Astrocyte (in vitro differentiated cells and primary cell): ENCODE measurements at regions not wholly inside any gene's neighbourhood (a gene's known extent, or its start where the extent isn't known, plus 50 kb on each side); places are given as distances from the start of the nearest gene placed in this dataset.

Experiments
- DNase-seq: peaks from one replicate; pipeline ENCODE4 v3.0.0-alpha.2; 2010; ENCODE audit warnings: low read depth
- FAIRE-seq: peaks from 2 replicates; lab custom pipeline; 2011; peaks lifted over from hg19 to GRCh38; lab: Jason Lieb, UNC
- H2AFZ ChIP-seq: 2 replicates; pipeline ENCODE4 v1.6.0; 2012; ENCODE audit warnings: low read depth, low read length, inconsistent platforms
- H3K27ac ChIP-seq: 2 replicates; pipeline ENCODE4 v1.5.1; 2011; ENCODE audit warnings: low read depth, low read length, inconsistent platforms
- H3K27me3 ChIP-seq: 2 replicates; pipeline ENCODE4 v1.6.0; 2011; ENCODE audit warnings: low read length, inconsistent platforms; ENCODE audit not compliant: insufficient read depth
- H3K36me3 ChIP-seq: 2 replicates; pipeline ENCODE4 v1.5.1; 2011; ENCODE audit warnings: low read length, inconsistent platforms; ENCODE audit not compliant: insufficient read depth
- H3K4me1 ChIP-seq: 2 replicates; pipeline ENCODE4 v1.5.1; 2011; ENCODE audit warnings: low read length, inconsistent platforms; ENCODE audit not compliant: insufficient read depth
- H3K4me2 ChIP-seq: 2 replicates; pipeline ENCODE4 v1.6.0; 2012; ENCODE audit warnings: low read length, inconsistent platforms
- H3K4me3 ChIP-seq: 2 replicates; pipeline ENCODE4 v1.5.1; 2011; ENCODE audit warnings: low read depth, mild to moderate bottlenecking, low read length, inconsistent platforms; ENCODE audit not compliant: insufficient read depth
- H3K79me2 ChIP-seq: 2 replicates; pipeline ENCODE4 v1.6.0; 2012; ENCODE audit warnings: mild to moderate bottlenecking, low read length, inconsistent platforms; ENCODE audit not compliant: insufficient read depth
- H3K9ac ChIP-seq: 2 replicates; pipeline ENCODE4 v1.6.0; 2012; ENCODE audit warnings: mild to moderate bottlenecking, low read length, inconsistent platforms
- H3K9me3 ChIP-seq: 2 replicates; pipeline ENCODE4 v1.5.1; 2012; ENCODE audit warnings: low read depth, mild to moderate bottlenecking, low read length, inconsistent platforms; ENCODE audit not compliant: insufficient read depth
- H4K20me1 ChIP-seq: 2 replicates; pipeline ENCODE4 v1.6.0; 2012; ENCODE audit warnings: low read length, inconsistent platforms; ENCODE audit not compliant: insufficient read depth
- H3K27ac Mint-ChIP-seq: one replicate; pipeline ENCODE4 v1.8.0; 2021; ENCODE audit warnings: mild to moderate bottlenecking, mixed read lengths; ENCODE audit not compliant: unreplicated experiment
- H3K27me3 Mint-ChIP-seq: one replicate; pipeline ENCODE4 v1.8.0; 2021; ENCODE audit warnings: low read depth, mixed read lengths; ENCODE audit not compliant: unreplicated experiment
- H3K36me3 Mint-ChIP-seq: one replicate; pipeline ENCODE4 v1.8.0; 2021; ENCODE audit warnings: low read depth, mixed read lengths; ENCODE audit not compliant: unreplicated experiment
- H3K4me1 Mint-ChIP-seq: one replicate; pipeline ENCODE4 v1.8.0; 2021; ENCODE audit warnings: low read depth, mixed read lengths; ENCODE audit not compliant: unreplicated experiment
- H3K4me3 Mint-ChIP-seq: one replicate; pipeline ENCODE4 v1.8.0; 2021; ENCODE audit warnings: mild to moderate bottlenecking, moderate library complexity, mixed read lengths; ENCODE audit not compliant: unreplicated experiment
- H3K9me3 Mint-ChIP-seq: one replicate; pipeline ENCODE4 v1.8.0; 2021; ENCODE audit warnings: mild to moderate bottlenecking, mixed read lengths; ENCODE audit not compliant: unreplicated experiment
- EZH2 ChIP-seq: IDR thresholded peaks from 2 replicates; pipeline ENCODE4 v1.6.1; 2012; ENCODE audit warnings: mild to moderate bottlenecking, low read length, inconsistent platforms; ENCODE audit not compliant: insufficient read depth
- TF ChIP-seq, protein P1 (sequence below): IDR thresholded peaks from 2 replicates; pipeline ENCODE4 v1.5.1; 2011; ENCODE audit warnings: low read depth, mild to moderate bottlenecking, inconsistent platforms, low read length, moderate library complexity; ENCODE audit not compliant: insufficient read depth

DNA sequence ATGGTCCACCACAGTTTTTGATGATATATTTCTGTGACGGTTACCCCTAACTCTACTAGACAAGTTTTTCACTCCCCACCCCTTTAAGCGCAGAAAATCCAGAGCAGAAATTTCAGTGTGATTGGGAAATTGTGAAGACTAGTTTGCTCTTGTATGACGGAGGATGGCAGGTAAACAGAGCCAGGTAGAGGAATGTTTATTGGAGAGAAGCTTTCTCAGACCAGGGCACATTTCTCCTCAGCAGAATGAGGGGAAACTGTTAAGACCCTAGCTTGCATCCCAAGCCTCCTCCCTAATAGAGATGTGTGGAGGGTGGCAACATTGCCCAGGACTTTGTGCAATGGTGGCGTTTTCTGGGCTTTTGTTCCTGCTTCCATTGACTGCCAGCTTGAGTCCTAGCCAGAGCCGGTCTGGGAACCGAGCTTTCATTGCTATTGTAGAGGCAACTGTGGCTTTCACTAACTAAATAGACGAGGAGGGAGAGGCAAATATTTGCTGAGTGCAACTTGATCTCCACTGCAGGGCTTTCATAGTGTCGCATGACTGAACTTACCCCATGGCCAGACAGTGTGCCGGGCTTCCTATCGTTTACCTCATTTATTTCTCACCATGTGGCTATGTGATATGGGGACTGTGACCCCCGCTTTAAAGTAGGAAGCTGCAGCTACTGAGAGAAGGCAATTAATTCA is 159.6 kb upstream of the MPHOSPH6 start:
- H3K27ac Mint-ChIP-seq: no peak overlapping the region
- no peak for DNase-seq
- TF ChIP-seq EZH2: no peak
- TF ChIP-seq, protein P1, sequence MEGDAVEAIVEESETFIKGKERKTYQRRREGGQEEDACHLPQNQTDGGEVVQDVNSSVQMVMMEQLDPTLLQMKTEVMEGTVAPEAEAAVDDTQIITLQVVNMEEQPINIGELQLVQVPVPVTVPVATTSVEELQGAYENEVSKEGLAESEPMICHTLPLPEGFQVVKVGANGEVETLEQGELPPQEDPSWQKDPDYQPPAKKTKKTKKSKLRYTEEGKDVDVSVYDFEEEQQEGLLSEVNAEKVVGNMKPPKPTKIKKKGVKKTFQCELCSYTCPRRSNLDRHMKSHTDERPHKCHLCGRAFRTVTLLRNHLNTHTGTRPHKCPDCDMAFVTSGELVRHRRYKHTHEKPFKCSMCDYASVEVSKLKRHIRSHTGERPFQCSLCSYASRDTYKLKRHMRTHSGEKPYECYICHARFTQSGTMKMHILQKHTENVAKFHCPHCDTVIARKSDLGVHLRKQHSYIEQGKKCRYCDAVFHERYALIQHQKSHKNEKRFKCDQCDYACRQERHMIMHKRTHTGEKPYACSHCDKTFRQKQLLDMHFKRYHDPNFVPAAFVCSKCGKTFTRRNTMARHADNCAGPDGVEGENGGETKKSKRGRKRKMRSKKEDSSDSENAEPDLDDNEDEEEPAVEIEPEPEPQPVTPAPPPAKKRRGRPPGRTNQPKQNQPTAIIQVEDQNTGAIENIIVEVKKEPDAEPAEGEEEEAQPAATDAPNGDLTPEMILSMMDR: no peak

DNA sequence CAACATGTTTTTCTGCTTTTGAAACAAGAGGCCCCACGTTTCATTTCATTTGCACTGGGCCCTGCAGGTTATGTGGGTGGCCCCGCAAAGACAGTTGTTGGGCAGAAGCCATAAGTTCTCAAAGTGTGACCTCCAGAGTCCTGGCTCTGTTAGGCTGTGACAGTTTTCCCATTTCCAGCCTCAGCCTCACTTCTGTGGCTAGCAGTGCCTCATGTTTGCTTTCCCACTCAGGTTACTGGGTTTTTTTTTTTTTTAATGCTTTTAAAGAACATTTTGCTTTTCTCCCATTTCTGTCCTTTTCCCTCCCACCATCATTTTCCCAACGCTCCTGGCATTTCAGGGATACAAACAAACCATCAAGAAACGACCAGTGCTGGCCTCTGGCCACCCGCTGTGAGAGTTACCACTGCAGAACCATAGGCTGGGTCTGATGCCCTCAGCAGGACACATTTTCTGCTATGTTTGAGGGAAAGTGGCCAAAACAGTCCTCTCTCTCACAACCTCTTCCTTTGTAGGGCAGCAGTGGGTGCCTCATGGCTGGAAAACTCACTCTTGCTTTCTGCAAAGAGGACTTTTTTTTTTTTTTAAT is 159.0 kb upstream of the MPHOSPH6 start:
- no peak overlapping the region for H3K4me3 ChIP-seq
- H3K4me3 Mint-ChIP-seq: no peak overlapping the region
- H3K79me2 ChIP-seq: no peaks in the 10 kb centered on the region
- no peak overlapping the region for H3K27ac Mint-ChIP-seq
- no peaks in the 10 kb centered on the region for H3K36me3 Mint-ChIP-seq
- H3K9me3 Mint-ChIP-seq: no peaks in the 10 kb centered on the region
- TF ChIP-seq EZH2: no peak
- TF ChIP-seq, protein P1: no peak
- no peaks in the 10 kb centered on the region for H4K20me1 ChIP-seq
- H3K9me3 ChIP-seq: no peaks in the 10 kb centered on the region
- H2AFZ ChIP-seq: no peak overlapping the region
- DNase-seq (no peak), FAIRE-seq (no peak)
- no peak overlapping the region for H3K27ac ChIP-seq
- H3K4me2 ChIP-seq: no peak overlapping the region
- no peaks in the 10 kb centered on the region for H3K36me3 ChIP-seq
- no peaks in the 10 kb centered on the region for H3K4me1 ChIP-seq
- no peak overlapping the region for H3K9ac ChIP-seq
- peaks cover 6% of the 10 kb centered on the region for H3K4me1 Mint-ChIP-seq
- peaks cover 10% of the 10 kb centered on the region for H3K27me3 Mint-ChIP-seq
- H3K27me3 ChIP-seq: peaks cover 11% of the 10 kb centered on the region

More for the DNA sequence above, 159.6 kb upstream of the MPHOSPH6 start:
- no peak overlapping the region for H3K27ac ChIP-seq
- no peak overlapping the region for H3K9ac ChIP-seq
- no peaks in the 10 kb centered on the region for H4K20me1 ChIP-seq
- peaks cover 10% of the 10 kb centered on the region for H3K27me3 Mint-ChIP-seq
- no peak overlapping the region for H2AFZ ChIP-seq
- no peaks in the 10 kb centered on the region for H3K9me3 ChIP-seq
- H3K9me3 Mint-ChIP-seq: no peaks in the 10 kb centered on the region
- peaks cover 11% of the 10 kb centered on the region for H3K27me3 ChIP-seq
- no peaks in the 10 kb centered on the region for H3K36me3 Mint-ChIP-seq
- H3K79me2 ChIP-seq: no peaks in the 10 kb centered on the region
- H3K4me2 ChIP-seq: no peak overlapping the region
- peaks cover 6% of the 10 kb centered on the region for H3K4me1 Mint-ChIP-seq
- no peak overlapping the region for H3K4me3 Mint-ChIP-seq
- H3K4me3 ChIP-seq: no peak overlapping the region
- no peak for FAIRE-seq
- no peaks in the 10 kb centered on the region for H3K4me1 ChIP-seq
- H3K36me3 ChIP-seq: no peaks in the 10 kb centered on the region

DNA sequence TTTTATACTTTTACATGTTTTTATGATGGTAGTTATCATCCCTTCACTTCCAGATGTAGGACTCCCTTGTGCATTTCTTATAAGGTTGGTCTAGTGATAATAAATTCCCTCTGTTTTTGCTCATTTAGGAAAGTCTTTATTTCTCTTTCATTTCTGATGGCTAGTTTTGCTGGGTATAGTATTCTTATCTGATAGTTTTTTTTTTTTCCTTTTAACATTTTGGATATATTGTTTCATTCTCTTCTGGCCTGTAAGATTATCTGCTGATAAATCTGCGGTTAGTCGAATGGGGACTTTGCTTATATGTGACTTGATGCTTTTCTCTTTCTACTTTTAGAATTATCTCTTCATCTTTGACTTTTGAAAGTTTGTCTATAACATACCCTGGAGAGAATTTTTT is 153.1 kb upstream of the MPHOSPH6 start:
- no peak overlapping the region for H3K27ac Mint-ChIP-seq
- Histone ChIP-seq H3K36me3 (no peaks in the 10 kb centered on the region), H4K20me1 (no peaks in the 10 kb centered on the region), H3K27ac (no peak overlapping the region), H3K9ac (no peak overlapping the region), H2AFZ (no peak overlapping the region), H3K4me1 (no peaks in the 10 kb centered on the region), H3K4me2 (no peak overlapping the region), H3K9me3 (no peaks in the 10 kb centered on the region), H3K79me2 (no peaks in the 10 kb centered on the region), H3K27me3 (peaks cover 7% of the 10 kb centered on the region), H3K4me3 (no peak overlapping the region)
- peaks cover 4% of the 10 kb centered on the region for H3K9me3 Mint-ChIP-seq
- DNase-seq (no peak), FAIRE-seq (no peak)
- peaks cover 5% of the 10 kb centered on the region for H3K27me3 Mint-ChIP-seq
- no peak overlapping the region for H3K4me3 Mint-ChIP-seq
- H3K36me3 Mint-ChIP-seq: no peaks in the 10 kb centered on the region
- no peaks in the 10 kb centered on the region for H3K4me1 Mint-ChIP-seq
- TF ChIP-seq, protein P1: no peak
- TF ChIP-seq EZH2: no peak
